HG02678 (cell line): ENCODE measurements at regions not wholly inside any gene's neighbourhood (a gene's known extent, or its start where the extent isn't known, plus 50 kb on each side); places are given as distances from the start of the nearest gene placed in this dataset.

Experiments
- ATAC-seq: cut with Tn5 transposase; IDR thresholded peaks from one replicate; pipeline ENCODE4 v1.9.1; 2021; ENCODE audit warnings: mild to moderate bottlenecking, moderate library complexity; ENCODE audit not compliant: unreplicated experiment

DNA sequence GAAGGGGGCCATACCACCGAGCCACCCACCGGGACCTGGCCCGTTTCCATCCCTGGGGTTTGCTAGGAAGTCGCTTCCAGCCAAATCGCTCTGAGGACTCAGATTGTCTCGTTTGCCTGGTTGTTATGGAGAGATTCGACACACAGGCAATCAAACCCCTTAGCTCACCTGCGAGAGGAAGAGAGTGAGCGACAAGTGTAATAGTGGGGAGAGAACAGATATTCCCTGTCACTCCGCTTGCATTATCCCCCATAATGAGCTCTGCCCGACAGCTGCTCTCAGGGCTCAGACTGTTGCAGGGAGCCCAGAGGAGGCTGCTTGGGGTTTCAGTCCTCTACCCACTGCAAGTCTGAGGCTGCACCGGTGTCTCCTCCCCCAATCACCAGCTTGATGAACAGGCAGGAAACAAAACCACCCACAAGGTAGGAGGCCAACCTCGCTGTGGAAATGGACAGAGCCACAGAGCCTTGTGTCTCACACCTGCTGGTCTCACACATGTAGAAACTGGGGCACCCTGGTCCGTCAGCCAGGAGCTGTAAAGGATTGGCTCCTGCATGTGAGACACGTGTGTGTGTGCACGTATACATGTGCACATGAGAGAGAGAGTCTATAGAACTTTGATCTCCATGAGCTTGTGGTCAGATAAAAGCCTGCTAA lies 351.1 kb downstream of the BUD13 start:
- ATAC-seq: no peak

DNA sequence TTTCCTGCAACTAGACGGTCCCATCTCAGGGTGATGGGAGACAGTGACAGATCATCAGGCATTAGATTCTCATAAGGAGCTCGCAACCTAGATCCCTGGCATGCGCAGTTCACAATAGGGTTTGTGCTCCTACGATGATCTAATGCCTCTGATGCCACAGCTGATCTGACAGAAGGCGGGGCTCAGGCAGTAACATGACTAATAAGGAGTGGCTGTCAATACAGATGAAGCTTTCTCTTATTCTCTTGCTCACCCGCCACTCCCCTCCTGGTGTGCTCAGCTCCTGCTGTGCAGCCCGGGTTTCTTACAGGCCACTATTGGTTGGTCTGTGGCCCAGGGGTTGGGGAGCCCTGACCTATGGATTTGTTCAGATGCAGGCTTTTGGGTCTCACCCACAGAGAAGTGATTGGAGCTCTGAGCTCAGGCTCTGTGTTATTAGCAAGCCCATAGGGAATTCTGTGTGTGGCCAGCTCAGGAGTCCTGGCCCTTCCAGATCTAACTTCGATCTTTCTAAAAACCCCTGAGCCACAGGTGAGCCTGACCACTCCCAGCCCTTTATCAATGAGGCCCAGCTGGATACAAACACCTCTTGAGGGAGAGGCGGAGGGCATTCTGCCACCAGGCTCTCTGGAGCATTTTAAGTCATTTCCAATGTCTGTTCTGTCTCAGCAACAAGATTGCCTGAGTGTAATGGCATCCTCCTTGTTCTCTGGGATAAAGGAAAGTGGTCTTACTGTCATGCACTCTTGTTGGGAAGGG lies 351.8 kb downstream of the BUD13 start:
- no peak for ATAC-seq

DNA sequence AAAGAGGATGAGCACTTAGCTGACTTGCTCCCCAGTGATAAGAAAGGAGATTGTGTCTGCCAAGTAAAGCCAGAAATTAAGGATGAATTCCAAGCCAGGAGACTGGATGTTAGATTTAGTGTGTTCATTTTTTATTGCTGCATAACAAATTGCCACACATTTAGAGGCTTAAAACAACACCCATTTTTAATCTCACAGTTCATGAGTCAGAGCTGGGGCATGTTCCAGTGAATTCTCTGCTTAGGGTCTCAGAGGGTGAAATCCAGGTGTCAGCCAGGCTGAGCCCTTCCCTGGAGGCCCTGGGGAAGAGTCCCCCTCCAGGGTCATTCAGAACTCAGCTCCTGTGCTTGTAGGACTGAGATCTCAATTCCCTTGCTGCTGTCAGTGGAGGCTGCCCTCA lies 352.8 kb downstream of the BUD13 start:
- ATAC-seq: no peak

DNA sequence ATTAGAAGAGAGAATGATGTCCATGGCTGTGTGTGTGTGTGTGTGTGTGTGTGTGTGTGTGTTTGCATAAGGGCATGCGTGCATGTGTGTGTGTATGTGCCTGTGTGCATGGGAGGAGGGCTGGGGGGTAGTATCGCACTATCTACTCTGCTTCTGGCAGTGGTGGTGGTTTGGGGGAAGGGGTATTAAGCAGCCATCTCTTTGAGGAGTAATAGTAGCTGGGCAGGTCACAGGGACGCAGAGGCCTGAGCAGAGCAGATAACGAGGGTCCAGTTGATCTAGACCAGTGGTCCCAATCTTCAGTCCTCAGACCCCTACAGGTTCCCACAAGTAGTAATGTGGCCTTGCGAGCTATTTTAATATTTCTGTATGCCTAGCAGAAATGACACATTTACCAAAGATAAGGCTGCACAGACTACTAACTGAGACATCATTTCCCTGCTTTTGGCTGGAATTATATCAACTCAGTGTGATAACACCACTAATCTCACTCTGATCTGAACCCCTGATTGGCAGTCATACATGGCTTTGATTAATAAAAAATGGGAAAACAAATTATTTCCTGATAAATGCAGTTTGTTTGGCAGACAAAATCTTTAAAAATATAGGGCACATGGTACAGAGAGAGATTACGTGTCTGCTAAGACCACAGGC lies 354.3 kb downstream of the BUD13 start:
- no peak for ATAC-seq

DNA sequence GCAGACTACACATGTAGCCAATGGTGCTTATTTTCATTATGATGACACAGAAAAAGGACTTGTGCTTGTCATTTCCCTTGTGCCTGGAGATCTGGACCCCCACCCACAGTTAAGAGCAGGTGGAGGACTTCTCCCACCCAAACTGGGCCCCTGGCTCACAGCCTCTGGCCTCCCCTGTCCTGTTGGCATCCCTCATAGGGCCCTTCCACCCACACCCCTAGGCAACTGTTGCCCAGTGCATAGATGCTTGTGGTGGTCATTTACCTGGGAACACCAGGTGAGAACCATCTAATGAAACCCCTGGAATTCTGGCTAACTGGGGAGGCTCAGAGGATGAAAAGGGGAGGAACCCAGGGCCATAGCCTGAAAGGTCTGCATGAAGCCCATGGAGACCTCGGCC lies 355.9 kb downstream of the BUD13 start:
- no peak for ATAC-seq

DNA sequence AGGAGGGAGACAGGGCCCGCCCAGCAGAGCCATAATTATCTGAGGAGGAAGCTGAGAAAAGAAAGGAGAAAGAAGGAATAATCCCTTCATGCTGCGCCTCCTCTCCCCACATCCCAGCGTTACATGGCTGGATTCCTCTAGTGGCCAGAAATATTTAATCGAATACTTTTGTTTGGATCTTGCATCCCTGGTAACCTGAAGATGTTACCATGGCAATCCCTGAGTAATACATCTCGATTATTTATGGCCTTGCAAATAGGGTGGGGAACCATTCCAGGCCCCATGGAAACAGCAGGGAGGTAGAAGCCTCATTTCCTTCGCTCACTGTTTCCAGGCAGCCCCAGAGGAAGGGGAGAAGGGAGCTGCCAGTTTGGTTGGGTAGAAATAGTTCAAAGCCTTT lies 357.7 kb downstream of the BUD13 start:
- no peak for ATAC-seq

DNA sequence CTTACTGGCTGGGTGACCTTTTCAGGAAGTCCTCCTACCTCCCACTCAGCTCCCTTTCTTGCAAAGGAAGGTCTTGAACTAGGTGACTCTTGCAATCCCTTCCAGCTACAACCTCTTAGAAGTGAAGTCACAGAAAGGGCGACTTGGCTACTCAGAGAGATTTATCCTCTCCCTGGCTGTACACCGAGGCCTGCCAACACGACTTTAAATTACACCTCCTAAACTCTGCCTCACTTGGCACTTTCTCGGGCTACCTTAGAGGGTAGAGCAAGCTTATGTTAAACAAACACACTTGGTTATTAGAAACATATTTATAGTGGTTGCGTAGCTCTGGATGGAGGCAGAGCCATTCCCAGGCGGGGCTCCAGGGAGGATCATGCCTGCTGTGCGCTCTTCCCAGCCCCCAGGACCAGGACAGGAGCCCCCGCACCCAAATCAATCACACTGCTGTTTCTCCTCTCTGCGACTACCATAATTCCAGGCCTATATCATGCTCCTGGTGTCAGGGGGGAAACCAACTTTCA lies 358.4 kb downstream of the BUD13 start:
- ATAC-seq: no peak

DNA sequence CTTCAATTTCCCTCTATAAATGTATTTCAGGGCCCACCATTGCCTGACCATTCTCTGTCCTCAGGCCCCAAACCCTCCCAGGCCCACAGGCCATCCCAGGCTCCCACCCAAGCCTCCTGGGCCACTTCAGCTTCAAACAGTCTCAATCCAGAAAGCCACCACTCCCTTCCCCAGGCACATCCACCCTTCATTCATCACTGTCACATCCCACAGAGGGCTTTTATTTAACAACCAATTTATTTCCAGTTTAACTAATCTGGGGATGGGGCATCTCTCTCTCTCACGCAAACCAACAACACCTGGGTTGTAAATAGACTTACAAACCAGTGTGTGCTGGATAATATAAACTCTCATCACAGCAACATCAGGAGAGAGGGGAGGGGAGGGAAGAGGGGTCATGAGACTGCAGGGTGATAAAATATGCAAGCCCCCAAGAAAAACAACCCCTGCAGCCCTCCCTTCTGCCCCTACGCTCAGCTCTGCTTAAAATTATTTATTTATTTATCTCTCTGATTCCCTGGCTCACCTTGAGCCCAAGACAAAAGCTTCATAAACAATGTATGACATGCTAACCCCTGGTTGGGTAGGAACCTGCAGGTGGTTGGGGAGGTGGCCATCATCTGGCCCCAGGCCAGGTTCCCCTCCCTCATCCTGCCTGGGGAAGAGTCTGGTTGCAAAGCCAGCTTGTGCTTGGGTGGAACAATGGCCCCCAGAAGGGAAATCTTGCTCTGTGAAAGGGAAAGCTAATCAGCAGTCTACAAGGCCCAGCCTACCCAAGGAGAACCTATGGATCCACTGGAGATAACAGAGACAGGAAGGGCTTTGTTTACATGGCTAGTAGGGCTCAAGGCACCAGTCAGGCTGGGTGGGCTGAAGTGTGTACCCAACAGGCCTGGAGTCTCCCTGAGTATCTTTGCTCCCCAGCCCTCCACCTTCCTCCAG lies 359.2 kb downstream of the BUD13 start:
- no peak for ATAC-seq

DNA sequence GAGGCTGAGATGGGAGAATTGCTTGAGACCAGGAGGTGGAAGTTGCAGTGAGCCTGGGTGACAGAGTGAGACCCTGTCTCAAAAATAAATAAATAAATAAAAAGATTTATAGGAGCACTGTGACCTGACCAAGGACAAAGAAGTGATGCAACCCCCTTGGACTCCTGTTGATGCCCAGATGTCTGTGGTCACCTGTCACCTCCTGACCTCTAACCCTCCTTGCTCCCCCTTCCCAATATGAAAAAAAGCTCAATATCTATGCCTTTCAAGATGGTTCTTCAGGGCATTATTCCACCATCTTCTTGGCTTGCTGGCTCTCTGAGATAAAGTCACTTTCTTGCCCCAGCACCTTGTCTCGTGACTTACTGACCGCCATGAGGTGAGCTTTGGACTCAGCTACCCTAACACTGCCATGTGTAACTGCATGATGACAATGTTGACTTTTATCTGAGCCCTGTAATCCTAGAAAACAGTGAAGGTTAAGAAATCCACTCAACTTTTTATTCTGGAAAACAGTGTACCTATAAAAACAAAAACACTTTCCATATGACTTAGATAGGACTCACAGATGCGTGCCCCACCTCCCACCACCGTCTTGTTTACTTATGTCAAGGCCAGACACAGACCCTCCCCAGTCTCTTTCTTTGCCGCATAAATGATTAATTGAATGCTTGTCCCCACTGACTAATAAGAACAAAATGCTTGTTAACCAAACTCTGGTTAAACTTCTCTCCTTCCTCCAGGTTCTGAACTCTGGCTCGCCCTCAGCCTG lies 360.5 kb downstream of the BUD13 start:
- no peak for ATAC-seq

DNA sequence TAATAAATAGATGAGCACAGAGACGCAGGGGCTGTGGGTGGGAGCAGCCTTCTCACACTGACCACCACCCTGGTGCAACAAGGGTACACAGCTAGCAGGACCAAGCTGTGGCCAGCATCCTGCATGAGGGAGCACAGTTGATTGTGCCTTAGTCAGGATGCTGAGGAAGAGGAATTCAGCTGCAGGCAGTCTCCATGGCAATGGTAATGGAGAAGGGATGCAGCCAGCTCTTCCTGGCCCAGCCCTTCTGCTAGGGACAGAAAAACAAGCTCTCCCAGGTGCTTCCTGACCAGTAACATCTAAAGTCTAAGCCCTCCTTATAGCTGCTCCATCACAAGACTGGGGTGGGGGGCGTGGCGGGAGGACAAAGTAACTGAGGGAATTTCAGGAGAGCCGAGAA lies 363.5 kb downstream of the BUD13 start:
- no peak for ATAC-seq

DNA sequence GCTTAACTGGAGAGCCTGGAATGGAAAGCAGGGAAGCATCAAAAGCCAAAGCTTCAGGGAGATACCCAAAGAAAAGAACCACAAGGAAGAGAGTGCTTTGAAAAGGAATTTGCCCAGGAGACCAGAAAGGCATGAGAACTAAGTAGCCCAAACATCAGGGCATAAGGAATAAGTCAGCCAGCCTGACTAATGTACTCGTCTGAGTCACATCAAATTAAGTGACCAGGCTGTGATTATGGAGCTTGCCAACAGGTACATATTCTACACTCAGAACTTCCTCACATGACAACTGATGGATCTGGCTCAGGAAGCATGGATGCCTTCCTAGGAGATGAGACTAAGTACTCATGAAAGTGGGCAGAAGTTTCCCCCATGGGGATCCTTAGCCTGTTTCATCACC lies 366.7 kb downstream of the BUD13 start:
- ATAC-seq: no peak

DNA sequence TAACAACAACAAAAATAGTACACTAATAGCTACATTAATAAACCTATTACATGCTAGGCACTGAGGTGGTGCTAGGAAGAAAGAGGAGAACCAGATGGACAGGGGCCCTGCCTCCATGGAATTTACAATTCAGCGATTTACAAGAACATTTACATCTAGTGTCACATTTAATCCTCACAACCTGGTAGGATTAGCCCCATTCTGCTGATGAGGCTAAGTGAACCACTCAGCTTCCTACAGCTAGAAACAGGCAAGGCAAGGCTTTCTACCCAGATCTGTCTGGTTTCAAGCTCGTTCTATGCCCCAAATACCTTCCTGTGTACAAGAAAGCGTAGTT lies 368.4 kb downstream of the BUD13 start:
- ATAC-seq: no peak

DNA sequence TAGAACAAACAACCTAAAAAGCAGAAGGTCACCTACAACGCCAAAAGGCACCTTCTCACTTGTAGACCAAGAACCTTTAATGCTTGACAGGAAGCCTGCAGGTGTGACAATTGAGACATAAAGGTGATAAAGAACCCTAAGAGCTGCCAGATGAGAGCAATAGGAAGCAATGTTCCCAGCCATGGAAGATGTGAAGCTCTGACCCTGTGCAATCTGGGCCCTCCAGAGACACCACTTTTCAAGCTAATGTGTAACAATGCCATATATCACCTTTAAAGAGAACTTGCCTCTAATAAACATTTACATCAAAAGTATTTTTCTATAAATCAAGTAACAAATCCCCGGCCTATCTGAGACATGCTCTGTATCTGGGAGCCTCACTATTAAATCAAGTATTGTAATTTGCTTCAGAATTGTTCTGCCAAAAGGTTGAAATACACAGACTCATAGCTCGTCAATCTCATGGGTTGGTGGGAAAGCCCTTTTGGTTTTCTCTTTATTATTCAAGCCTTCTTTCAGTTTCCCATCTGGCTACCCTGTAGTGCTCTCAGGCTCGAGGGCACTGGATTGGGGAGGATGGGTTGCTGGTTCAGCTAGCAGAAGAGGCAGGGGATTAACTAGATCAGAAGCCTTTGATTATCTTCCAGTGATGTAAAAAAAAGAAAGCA lies 368.9 kb downstream of the BUD13 start:
- no peak for ATAC-seq

DNA sequence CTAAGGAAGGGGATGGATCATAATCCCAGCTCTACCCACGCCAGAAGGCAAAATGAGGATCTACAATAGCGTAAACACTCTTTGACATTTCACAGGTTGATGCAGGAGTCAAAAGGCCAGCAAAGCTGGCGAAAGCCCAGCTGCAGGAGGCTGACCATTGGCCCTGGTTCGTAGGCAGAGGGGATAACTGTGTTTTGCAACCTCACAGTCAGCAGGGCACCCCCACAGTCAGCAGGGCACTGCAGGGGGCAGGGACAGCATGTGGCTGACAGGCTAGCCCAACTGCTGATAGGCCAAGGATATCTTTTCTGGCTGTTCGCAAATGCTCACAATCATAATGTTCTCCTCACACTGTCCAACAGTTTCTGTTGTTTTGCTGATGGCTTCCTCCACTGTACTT lies 372.7 kb downstream of the BUD13 start:
- ATAC-seq: no peak

DNA sequence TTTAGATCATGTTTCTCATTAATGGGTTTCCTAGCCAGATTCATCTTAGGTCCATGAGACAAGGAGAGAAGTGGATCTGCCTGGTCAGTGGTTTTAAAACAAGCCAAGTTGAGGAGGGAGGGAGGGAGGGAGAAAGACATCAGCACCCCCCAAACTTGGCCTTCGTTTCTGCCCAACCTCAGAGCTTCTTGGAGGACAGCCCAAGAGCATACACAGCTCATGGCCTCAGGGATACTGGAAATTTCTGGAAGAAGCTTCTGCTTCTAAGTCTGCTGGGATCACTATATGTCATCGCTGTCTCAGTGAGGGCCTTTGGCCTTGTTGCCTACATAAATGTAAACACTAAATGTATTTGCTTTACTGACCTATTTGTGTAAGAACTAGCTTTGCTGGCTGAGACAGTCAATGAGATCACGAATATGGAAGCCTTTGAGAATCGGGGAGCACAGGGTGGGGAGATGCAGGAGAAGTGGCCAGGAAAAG lies 375.1 kb downstream of the BUD13 start:
- ATAC-seq: no peak

DNA sequence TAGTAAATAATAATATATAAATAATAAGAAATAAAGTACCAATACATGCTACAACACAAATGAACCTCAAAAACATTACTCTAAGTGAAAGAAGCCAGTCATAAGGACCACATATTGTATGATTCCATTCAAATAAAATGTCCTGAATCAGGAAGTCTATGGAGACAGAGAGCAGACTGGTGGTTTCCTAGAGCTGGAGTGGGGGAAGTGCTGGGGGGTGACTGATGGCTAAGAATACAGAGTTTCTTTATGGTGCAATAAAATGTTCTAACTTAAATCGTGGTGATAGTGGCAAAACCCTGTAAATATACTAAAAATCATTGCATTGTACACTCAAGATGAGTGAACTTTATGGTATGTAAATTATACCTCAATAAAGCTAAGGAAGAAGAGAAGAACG lies 376.5 kb downstream of the BUD13 start:
- no peak for ATAC-seq

DNA sequence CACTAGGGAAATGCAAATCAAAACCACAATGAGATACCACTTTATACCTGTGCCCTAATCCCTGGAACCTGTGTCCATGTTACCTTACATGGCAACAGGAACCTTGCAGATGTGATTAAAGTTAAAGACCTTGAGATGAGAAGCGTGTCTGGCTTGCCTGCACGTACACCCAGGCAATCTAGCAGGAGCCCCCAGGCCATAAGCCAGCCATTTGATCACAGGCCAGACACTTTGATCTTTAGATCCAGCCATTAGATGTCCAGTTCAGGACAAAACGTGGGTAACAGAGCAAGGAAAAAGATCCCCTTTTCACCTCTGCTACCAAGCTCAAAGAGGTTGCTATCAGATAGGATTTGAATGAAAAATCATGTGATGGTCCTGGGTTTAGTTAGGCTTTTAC lies 378.8 kb downstream of the BUD13 start:
- no peak for ATAC-seq

DNA sequence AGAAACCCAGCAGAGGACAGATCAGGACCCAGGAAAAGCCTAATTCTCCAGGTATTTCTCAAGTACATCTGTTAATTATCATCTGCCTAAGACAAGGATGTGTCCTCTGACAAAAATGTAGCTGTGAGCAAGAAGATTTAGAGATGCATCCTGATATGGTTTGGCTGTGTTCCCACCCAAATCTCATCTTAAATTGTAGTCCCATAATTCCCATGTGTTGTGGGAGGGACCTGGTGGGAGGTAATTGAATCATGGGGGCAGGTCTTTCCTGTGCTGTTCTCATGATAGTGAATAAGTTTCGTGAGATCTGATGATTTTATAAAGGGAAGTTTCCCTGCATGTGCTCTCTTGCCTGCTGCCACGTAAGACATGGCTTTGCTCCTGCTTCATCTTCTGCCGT lies 381.8 kb downstream of the BUD13 start:
- no peak for ATAC-seq

DNA sequence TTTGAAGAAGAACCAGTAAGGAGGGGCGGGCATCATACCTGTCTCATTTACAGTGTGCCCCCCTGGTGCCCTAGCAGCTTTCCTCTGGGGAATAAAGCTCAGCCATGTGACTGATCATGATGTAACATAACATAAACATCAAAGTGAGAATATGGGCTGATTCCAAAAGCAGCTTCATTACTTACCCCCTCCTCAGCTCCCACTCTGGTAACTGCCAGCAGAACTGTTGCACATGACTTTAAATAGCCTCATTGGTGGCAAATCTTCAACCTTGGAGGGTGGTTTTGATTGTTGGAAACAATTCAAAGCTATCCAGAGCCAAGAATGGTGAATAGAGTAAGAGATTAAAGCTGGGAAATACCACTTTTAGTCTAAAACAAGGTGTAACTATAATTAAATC lies 384.6 kb downstream of the BUD13 start:
- ATAC-seq: no peak

DNA sequence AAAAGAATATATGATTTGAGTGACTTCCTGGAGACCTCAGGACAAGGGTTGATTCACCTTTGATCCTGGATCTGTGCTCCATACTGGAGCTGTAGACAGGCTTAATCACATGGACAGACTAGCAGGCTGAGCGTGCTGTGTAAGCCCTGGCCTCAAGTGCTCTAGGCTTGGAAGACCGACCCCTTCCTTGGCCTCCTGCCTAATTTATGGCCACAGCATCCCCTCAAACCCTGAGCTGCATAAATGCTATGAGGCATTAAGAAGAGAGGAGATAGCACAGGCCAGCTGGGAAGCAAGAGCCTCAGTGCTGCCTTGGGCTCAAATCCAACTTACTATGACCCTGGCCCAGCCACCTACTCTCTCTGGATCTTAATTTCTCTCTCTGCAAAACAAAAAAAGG lies 385.1 kb downstream of the BUD13 start:
- ATAC-seq: no peak
